Kidney (tissue), 13 donors: ENCODE measurements at regions not wholly inside any gene's neighbourhood (a gene's known extent, or its start where the extent isn't known, plus 50 kb on each side); places are given as distances from the start of the nearest gene placed in this dataset.
"Not testable (repeated sequence)": the region's sequence is repeated elsewhere in the genome, so short reads cannot be mapped to it uniquely, and the experiment has no call there.

Experiments used
- DNase-seq, 5 donors: peaks; one replicate each; pipeline ENCODE4 v3.0.0-alpha.2; 2013 to 2020
- FAIRE-seq: peaks from 2 replicates; lab custom pipeline; 2012; peaks lifted over from hg19 to GRCh38; lab: Jason Lieb, UNC
- H3K27ac ChIP-seq, 2 donors: one replicate each; pipeline ENCODE4 v1.7.0; 2013; ENCODE audit warnings: low read depth in 2 of 2, low read length in 2 of 2, inconsistent platforms in 1 of 2
- H3K27me3 ChIP-seq: one replicate; pipeline ENCODE4 v1.7.1; 2013; ENCODE audit warnings: low read length, inconsistent platforms; ENCODE audit not compliant: control insufficient read depth, insufficient read depth
- H3K36me3 ChIP-seq, 3 donors: one replicate each; pipeline versions ENCODE4 v1.7.0 to v1.7.1; 2013; ENCODE audit warnings: low read length in 3 of 3, control low read depth in 1 of 3, inconsistent platforms in 1 of 3; ENCODE audit not compliant: insufficient read depth in 3 of 3, control insufficient read depth in 2 of 3
- H3K4me1 ChIP-seq, 3 donors: one replicate each; pipeline versions ENCODE4 v1.7.0 to v1.7.1; 2013; ENCODE audit warnings: low read length in 3 of 3, inconsistent platforms in 1 of 3, low read depth in 1 of 3; ENCODE audit not compliant: control insufficient read depth in 2 of 3, insufficient read depth in 2 of 3
- H3K4me3 ChIP-seq, 3 donors: one replicate each; pipeline versions ENCODE4 v1.7.0 to v1.8.1; 2013; ENCODE audit warnings: low read length in 3 of 3, control low read depth in 1 of 3, inconsistent platforms in 1 of 3
- H3K9ac ChIP-seq, 3 donors: one replicate each; pipeline versions ENCODE4 v1.7.0 to v1.7.1; 2013; ENCODE audit warnings: low read length in 3 of 3, control low read depth in 1 of 3, inconsistent platforms in 1 of 3
- H3K9me3 ChIP-seq, 3 donors: one replicate each; pipeline versions ENCODE4 v1.7.0 to v1.7.1; 2013; ENCODE audit warnings: low read length in 3 of 3, control low read depth in 1 of 3, inconsistent platforms in 1 of 3; ENCODE audit not compliant: control insufficient read depth in 2 of 3, insufficient read depth in 1 of 3
- CTCF ChIP-seq: IDR thresholded peaks from 3 replicates; pipeline ENCODE4 v1.5.1; 2012; ENCODE audit warnings: mild to moderate bottlenecking, moderate library complexity, borderline replicate concordance; ENCODE audit not compliant: insufficient read depth; ENCODE audit errors: extremely low read depth
- intact Hi-C: fragments of 100-400 bp; cut with DNase I; formaldehyde crosslinking; loops from one replicate; pipeline ENCODE4 v1.11.1; 2022
- donor health status: control.
- donor health status: control.
- donor health status: control.
- donor health status: control.
- donor health status: control.
- donor health status: DM: yes; HTN: yes; CAD: no.
- donor health status: Normal renal cell carcinoma (clear cell type).

GRCh38 chr11:54979375-54979774 lies 272.7 kb downstream of the OR4A5 start:
- Histone ChIP-seq H3K36me3 (no peaks in the 10 kb centered on the region), H3K27ac (no peak overlapping the region), H3K9ac (no peak overlapping the region), H3K4me1 (no peaks in the 10 kb centered on the region), H3K4me3 (no peak overlapping the region), H3K27me3 (no peaks in the 10 kb centered on the region), H3K9me3 (peaks cover 0 to 52% (median 23%) of the 10 kb centered on the region in 3 donors)
- no peak for DNase-seq
- intact Hi-C loops, result no loop called here
- TF ChIP-seq CTCF, result no peak
- FAIRE-seq, result no peak

GRCh38 chr11:54985731-54986130 lies 276.2 kb upstream of the TRIM48 start:
- DNase-seq, result no peak
- no peaks in the 10 kb centered on the region for H3K36me3 ChIP-seq
- intact Hi-C loops, result no loop called here
- H3K9ac ChIP-seq, result no peak overlapping the region
- H3K4me1 ChIP-seq, result no peaks in the 10 kb centered on the region
- H3K27ac ChIP-seq, result no peak overlapping the region
- no peak for FAIRE-seq
- TF ChIP-seq CTCF, result no peak
- H3K27me3 ChIP-seq, result no peaks in the 10 kb centered on the region
- peaks cover 0 to 31% (median 5%) of the 10 kb centered on the region in 3 donors for H3K9me3 ChIP-seq
- no peak overlapping the region for H3K4me3 ChIP-seq

- DNase-seq, H3K27ac ChIP-seq, H3K36me3 ChIP-seq, H3K27me3 ChIP-seq, intact Hi-C loops, H3K9ac ChIP-seq, H3K4me1 ChIP-seq, H3K4me3 ChIP-seq, FAIRE-seq: not testable (repeated sequence)
- peaks cover 0 to 53% (median 0%) of the 10 kb centered on the region in 3 donors for H3K9me3 ChIP-seq
Measured at GRCh38 chr11:55028837-55029236, 233.1 kb upstream of the TRIM48 start.

GRCh38 chr11:55054723-55055122 lies 207.2 kb upstream of the TRIM48 start:
- FAIRE-seq, result no peak
- intact Hi-C loops, result no loop called here
- H3K9me3 ChIP-seq, result peaks cover 0 to 50% (median 12%) of the 10 kb centered on the region in 3 donors
- no peak overlapping the region for H3K4me3 ChIP-seq
- H3K36me3 ChIP-seq, result no peaks in the 10 kb centered on the region
- no peak for TF ChIP-seq CTCF
- H3K27ac ChIP-seq, result no peak overlapping the region
- H3K9ac ChIP-seq, result no peak overlapping the region
- no peaks in the 10 kb centered on the region for H3K4me1 ChIP-seq
- H3K27me3 ChIP-seq, result no peaks in the 10 kb centered on the region
- DNase-seq, result no peak

GRCh38 chr11:55084588-55084987 lies 177.4 kb upstream of the TRIM48 start:
- H3K4me1 ChIP-seq, H3K27ac ChIP-seq, intact Hi-C loops, H3K36me3 ChIP-seq, H3K27me3 ChIP-seq, H3K4me3 ChIP-seq, H3K9ac ChIP-seq, FAIRE-seq: not testable (repeated sequence)
- H3K9me3 ChIP-seq, result peaks cover 0 to 26% (median 3%) of the 10 kb centered on the region in 3 donors
- peak in 1 of 5 donors; percentile 14 for DNase-seq
